Activated CD4-positive, alpha-beta T cell treated with anti-CD3 and anti-CD28 coated beads, Interleukin-2, amount 50 U/mL, for 48 hours (primary cell): ENCODE measurements at regions not wholly inside any gene's neighbourhood (a gene's known extent, or its start where the extent isn't known, plus 50 kb on each side); places are given as distances from the start of the nearest gene placed in this dataset.

Experiments
- DNase-seq, 2 experiments: peaks; one replicate each; pipeline ENCODE4 v3.0.0-alpha.2; 2020

GRCh38 chr22:48849963-48850657 lies 977.6 kb downstream of the BRD1 start:
- no peak for DNase-seq

- no peak for DNase-seq
Measured at GRCh38 chr22:48849219-48849912, 978.3 kb downstream of the BRD1 start.

- no peak for DNase-seq
Measured at GRCh38 chr22:48846200-48846599, 981.5 kb downstream of the BRD1 start.

GRCh38 chr22:48845356-48845936 lies 982.2 kb downstream of the BRD1 start:
- no peak for DNase-seq

- DNase-seq: no peak
Measured at GRCh38 chr22:48844056-48844675, 983.5 kb downstream of the BRD1 start.

GRCh38 chr22:48843640-48844039 lies 984.0 kb downstream of the BRD1 start:
- no peak for DNase-seq

- DNase-seq: no peak
Measured at GRCh38 chr22:48842976-48843375, 984.7 kb downstream of the BRD1 start.

- DNase-seq: no peak
Measured at GRCh38 chr22:48842583-48842945, 985.1 kb downstream of the BRD1 start.

- DNase-seq: no peak
Measured at GRCh38 chr22:48841881-48842582, 985.6 kb downstream of the BRD1 start.

- DNase-seq: no peak
Measured at GRCh38 chr22:48840112-48840949, 987.3 kb downstream of the BRD1 start.

GRCh38 chr22:48838846-48839730 lies 988.6 kb downstream of the BRD1 start:
- no peak for DNase-seq

- DNase-seq: no peak
Measured at GRCh38 chr22:48838376-48838775, 989.3 kb downstream of the BRD1 start.

- no peak for DNase-seq
Measured at GRCh38 chr22:48837341-48837935, 990.2 kb downstream of the BRD1 start.

- DNase-seq: no peak
Measured at GRCh38 chr22:48836673-48837340, 990.9 kb downstream of the BRD1 start.

- no peak for DNase-seq
Measured at GRCh38 chr22:48835857-48836672, 991.6 kb downstream of the BRD1 start.

GRCh38 chr22:48835364-48835763 lies 992.3 kb downstream of the BRD1 start:
- DNase-seq: no peak

GRCh38 chr22:48834404-48834803 lies 993.3 kb downstream of the BRD1 start:
- no peak for DNase-seq

- peak; percentile 11 to 31 for DNase-seq
Measured at GRCh38 chr22:48832592-48832991, 995.1 kb downstream of the BRD1 start.

GRCh38 chr22:48829908-48830307 lies 997.8 kb downstream of the BRD1 start:
- DNase-seq: no peak
